ENCODE measurements at regions not wholly inside any gene's neighbourhood (a gene's known extent, or its start where the extent isn't known, plus 50 kb on each side); places are given as distances from the start of the nearest gene placed in this dataset.

GRCh38 chr19:27744926-27745768 is 1467.8 kb downstream of the UQCRFS1 start:
- H2AFZ ChIP-seq (ENCODE audit: control insufficient read depth, low read depth, low read length): no peak overlapping the region
- no peak for ATAC-seq
- RAD21 ChIA-PET (ENCODE audit: unreplicated experiment): no interaction called here
- no peak for DNase-seq (ENCODE audit: low read depth, low spot score)
- in situ Hi-C loops (cut with MboI): no loop called here
- SMC1A ChIA-PET (ENCODE audit: uncharacterized antibody, unreplicated experiment): no interaction called here
- H3K9me3 ChIP-seq (replicated peaks; ENCODE audit: control insufficient read depth, insufficient read depth, low read length): no peaks in the 10 kb centered on the region; the same call in 2 of the 3 replicates
- no peaks in the 10 kb centered on the region for H4K20me1 ChIP-seq (ENCODE audit: control insufficient read depth, insufficient read depth)
- no TSS peak for BruUV-seq (replicated peaks)
- no peak for FAIRE-seq
- H3K36me3 ChIP-seq (ENCODE audit: control insufficient read depth in 2 of 2, insufficient read depth in 2 of 2, low read length in 1 of 2): no peaks in the 10 kb centered on the region
- H3K79me2 ChIP-seq (ENCODE audit: control insufficient read depth, insufficient read depth, low read length): no peaks in the 10 kb centered on the region
- no peaks in the 10 kb centered on the region for H3K27me3 ChIP-seq (replicated peaks in 1 of 2; ENCODE audit: control insufficient read depth in 2 of 2, insufficient read depth in 2 of 2, low read length in 1 of 2)
- WGBS (ENCODE audit: insufficient coverage, insufficient replicate concordance, low lambda C conversion rate, missing lambda C conversion rate): 56% methylated on average over 10 of the region's 10 CpGs
- POLR2A ChIA-PET: no interaction called here
- no peak overlapping the region for H3K4me3 ChIP-seq
- intact Hi-C loops (cut with micrococcal nuclease; ENCODE audit: unreplicated experiment): no loop called here
- no peak overlapping the region for H3K9ac ChIP-seq (ENCODE audit: control insufficient read depth, insufficient read depth, low read length)
- CTCF ChIA-PET: no interaction called here
- no peaks in the 10 kb centered on the region for H3K4me1 ChIP-seq (ENCODE audit: control insufficient read depth, insufficient read depth, low read length)
- H3K4me2 ChIP-seq (ENCODE audit: control insufficient read depth, insufficient read depth): no peak overlapping the region
- no peak overlapping the region for H3K27ac ChIP-seq (ENCODE audit: control insufficient read depth, insufficient read depth)
- TF ChIP-seq STAT3 (IDR thresholded peaks at IDR 0.05; ENCODE audit: low read depth, low read length): no peak
- TF ChIP-seq SMARCA5 (IDR thresholded peaks at IDR 0.05): no peak
- no peak for TF ChIP-seq POU2F2 (IDR thresholded peaks at IDR 0.05; ENCODE audit: borderline replicate concordance, low read depth, low read length)
- TF ChIP-seq NFXL1 (IDR thresholded peaks at IDR 0.05; ENCODE audit: borderline replicate concordance): no peak
- TF ChIP-seq KDM1A (IDR thresholded peaks at IDR 0.05; ENCODE audit: borderline replicate concordance): no peak
- TF ChIP-seq GATAD2B (conservative IDR thresholded peaks at IDR 0.05; ENCODE audit: low read depth): no peak
- TF ChIP-seq REST (IDR thresholded peaks at IDR 0.05; ENCODE audit: low read depth, low read length): no peak
- no peak for TF ChIP-seq RELB (IDR thresholded peaks at IDR 0.05; ENCODE audit: low read depth)
- TF ChIP-seq CUX1 (IDR thresholded peaks at IDR 0.05; ENCODE audit: insufficient replicate concordance, low read depth, low read length): no peak
